ENCODE measurements at regions not wholly inside any gene's neighbourhood (a gene's known extent, or its start where the extent isn't known, plus 50 kb on each side); places are given as distances from the start of the nearest gene placed in this dataset.

- TF ChIP-seq POLR2A (IDR thresholded peaks at IDR 0.05) (no peak), CTCF (IDR thresholded peaks at IDR 0.05) (no peak)
- 53 to 65% (median 60%) methylated on average over 3 of the region's 3 CpGs for WGBS, 4 donors
These were observed 449.9 kb downstream of the OTOL1 start for GRCh38 chr3:161946443-161946960.

DNA sequence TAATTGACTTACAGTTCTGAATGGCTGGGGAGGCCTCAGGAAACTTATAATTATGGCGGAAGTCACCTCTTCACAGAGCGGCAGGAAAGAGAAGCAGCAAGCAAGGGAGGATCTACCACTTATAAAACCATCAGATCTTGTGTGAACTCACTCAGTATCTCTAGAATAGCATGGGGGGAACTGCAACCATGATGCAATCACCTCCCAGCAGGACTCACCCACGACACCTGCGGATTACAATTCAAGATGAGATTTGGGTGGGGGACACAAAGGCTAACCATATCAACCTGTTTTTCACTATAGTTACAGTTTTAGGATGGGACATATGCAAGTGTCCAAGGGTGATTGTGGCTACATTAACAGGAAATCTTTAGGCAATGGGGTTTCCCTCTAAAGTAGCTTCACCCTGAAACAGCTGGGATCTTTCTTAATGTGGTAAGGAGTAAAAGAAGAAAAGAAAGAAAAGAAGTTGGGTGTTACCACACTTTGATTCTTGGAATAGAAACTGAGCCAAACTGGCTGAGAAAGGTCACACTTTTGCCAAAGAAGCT lies 453.8 kb downstream of the OTOL1 start:
- no peak overlapping the region for H3K27ac ChIP-seq
- H3K4me1 ChIP-seq (replicated peaks in 1 of 2): no peaks in the 10 kb centered on the region
- H3K9me3 ChIP-seq (replicated peaks in 1 of 3): no peaks in the 10 kb centered on the region
- no peak for DNase-seq
- intact Hi-C loops (cut with DNase I): no loop called here
- no peaks in the 10 kb centered on the region for H3K36me3 ChIP-seq (replicated peaks in 1 of 2)
- H3K27me3 ChIP-seq: no peaks in the 10 kb centered on the region
- TF ChIP-seq CTCF (IDR thresholded peaks at IDR 0.05) (no peak), POLR2A (IDR thresholded peaks at IDR 0.05) (no peak)
- H3K4me3 ChIP-seq: no peak overlapping the region
- WGBS, 4 donors: 78 to 93% (median 82%) methylated on average over 4 of the region's 4 CpGs

More at GRCh38 chr3:161946443-161946960, 449.9 kb downstream of the OTOL1 start:
- Histone ChIP-seq H3K27ac (no peak overlapping the region), H3K4me1 (replicated peaks in 1 of 2) (no peaks in the 10 kb centered on the region), H3K36me3 (replicated peaks in 1 of 2) (no peaks in the 10 kb centered on the region), H3K27me3 (no peaks in the 10 kb centered on the region), H3K9me3 (replicated peaks in 1 of 3) (no peaks in the 10 kb centered on the region), H3K4me3 (no peak overlapping the region)
- DNase-seq: no peak
- intact Hi-C loops (cut with DNase I): no loop called here

DNA sequence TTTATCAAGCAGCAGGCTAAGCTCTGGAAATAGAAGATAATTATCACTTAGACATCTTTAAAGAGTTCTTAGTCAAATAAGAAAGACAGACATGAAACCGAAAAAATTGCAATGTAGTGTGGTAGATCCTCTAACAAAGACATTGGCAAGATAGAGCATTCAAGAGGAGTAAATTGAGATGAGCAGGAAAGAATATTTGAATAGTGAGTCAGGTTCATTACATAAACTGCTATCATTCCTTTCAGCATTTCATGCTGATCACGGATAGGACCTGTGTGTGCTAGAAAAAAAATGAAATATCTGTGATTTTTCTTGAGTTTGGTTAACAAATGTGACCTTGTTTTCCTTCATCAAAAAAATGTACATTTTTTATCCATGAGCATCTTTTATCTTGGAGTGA lies 460.9 kb downstream of the OTOL1 start:
- Histone ChIP-seq H3K4me1 (replicated peaks in 1 of 2) (no peaks in the 10 kb centered on the region), H3K27me3 (no peaks in the 10 kb centered on the region), H3K9me3 (replicated peaks in 1 of 3) (no peaks in the 10 kb centered on the region), H3K4me3 (no peak overlapping the region), H3K36me3 (replicated peaks in 1 of 2) (no peaks in the 10 kb centered on the region), H3K27ac (no peak overlapping the region)
- TF ChIP-seq POLR2A (IDR thresholded peaks at IDR 0.05) (no peak), CTCF (IDR thresholded peaks at IDR 0.05) (no peak)
- WGBS, 4 donors: 67 to 74% (median 72%) methylated on average over 2 of the region's 2 CpGs
- intact Hi-C loops (cut with DNase I): no loop called here
- no peak for DNase-seq

DNA sequence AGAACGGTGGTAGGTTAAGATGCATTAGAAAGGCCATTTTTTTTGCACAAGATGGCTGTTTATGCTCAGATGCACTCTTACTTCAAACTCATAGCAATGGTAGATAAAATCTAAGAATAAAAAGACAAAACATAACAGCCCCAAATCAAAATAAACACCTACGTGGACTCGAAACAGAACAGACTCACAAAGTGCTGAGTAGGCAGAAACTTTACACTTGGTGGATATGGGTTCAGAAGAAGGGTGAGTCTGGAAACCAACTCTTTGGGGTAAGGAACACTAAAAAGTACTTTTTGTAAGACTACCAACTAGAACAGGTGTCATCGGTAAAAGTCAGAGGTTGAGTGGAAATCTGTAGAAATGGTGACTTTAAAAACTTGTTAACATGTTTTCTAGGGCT lies 468.2 kb downstream of the OTOL1 start:
- Histone ChIP-seq H3K27ac (no peak overlapping the region), H3K4me1 (replicated peaks in 1 of 2) (no peaks in the 10 kb centered on the region), H3K36me3 (replicated peaks in 1 of 2) (no peaks in the 10 kb centered on the region), H3K27me3 (no peaks in the 10 kb centered on the region), H3K9me3 (replicated peaks in 1 of 3) (no peaks in the 10 kb centered on the region), H3K4me3 (no peak overlapping the region)
- intact Hi-C loops (cut with DNase I): no loop called here
- DNase-seq: no peak
- TF ChIP-seq CTCF (IDR thresholded peaks at IDR 0.05): no peak
- no peak for TF ChIP-seq POLR2A (IDR thresholded peaks at IDR 0.05)
- 73 to 88% (median 81%) methylated on average over 4 of the region's 4 CpGs for WGBS, 4 donors
